Fibroblast of lung (primary cell): ENCODE measurements at regions not wholly inside any gene's neighbourhood (a gene's known extent, or its start where the extent isn't known, plus 50 kb on each side); places are given as distances from the start of the nearest gene placed in this dataset.

Source experiments
- DNase-seq, 2 donors: peaks; one replicate each; pipeline versions ENCODE4 v3.0.0 to v3.0.0-alpha.2; 2010; ENCODE audit warnings: low read depth in 2 of 2
- H2AFZ ChIP-seq: 2 replicates; pipeline ENCODE4 v1.5.1; 2012; ENCODE audit warnings: low read length, control low read depth, inconsistent platforms
- H3K27ac ChIP-seq: 2 replicates; pipeline ENCODE4 v1.5.1; 2011; ENCODE audit warnings: low read length, control low read depth; ENCODE audit not compliant: insufficient read depth
- H3K27me3 ChIP-seq: 2 replicates; pipeline ENCODE4 v1.5.1; 2011; ENCODE audit warnings: mild to moderate bottlenecking, low read length; ENCODE audit not compliant: control insufficient read depth, insufficient read depth
- H3K36me3 ChIP-seq: 2 replicates; pipeline ENCODE4 v1.5.1; 2011; ENCODE audit warnings: low read length; ENCODE audit not compliant: control insufficient read depth, insufficient read depth
- H3K4me1 ChIP-seq: 2 replicates; pipeline ENCODE4 v1.5.1; 2011; ENCODE audit warnings: low read length; ENCODE audit not compliant: control insufficient read depth, insufficient read depth; ENCODE audit errors: extremely low read depth
- H3K4me2 ChIP-seq: 2 replicates; pipeline ENCODE4 v1.5.1; 2011; ENCODE audit warnings: low read length, control low read depth; ENCODE audit not compliant: insufficient read depth; ENCODE audit errors: extremely low read depth
- H3K4me3 ChIP-seq, 4 experiments: fragments of 200-600 bp in 1 of 4; sonication (generic) in 1 of 4; replicated peaks in 1 of 4; 2 replicates each; pipeline ENCODE4 v1.5.1; 2011 to 2016; ENCODE audit warnings: low read length in 4 of 4, low read depth in 3 of 4, mild to moderate bottlenecking in 3 of 4, control low read depth in 2 of 4, inconsistent platforms in 1 of 4, mixed read lengths in 1 of 4; ENCODE audit not compliant: insufficient read depth in 1 of 4; ENCODE audit errors: control extremely low read depth in 1 of 4
- H3K79me2 ChIP-seq: 2 replicates; pipeline ENCODE4 v1.5.1; 2012; ENCODE audit warnings: mild to moderate bottlenecking, low read length, inconsistent platforms; ENCODE audit not compliant: control insufficient read depth, insufficient read depth
- H3K9ac ChIP-seq: 2 replicates; pipeline ENCODE4 v1.5.1; 2011; ENCODE audit warnings: mild to moderate bottlenecking, low read length, control low read depth; ENCODE audit not compliant: insufficient read depth
- H3K9me3 ChIP-seq: 2 replicates; pipeline ENCODE4 v1.5.1; 2012; ENCODE audit warnings: low read depth, low read length; ENCODE audit not compliant: control insufficient read depth, insufficient read depth
- H4K20me1 ChIP-seq: 2 replicates; pipeline ENCODE4 v1.5.1; 2011; ENCODE audit warnings: low read length; ENCODE audit not compliant: control insufficient read depth, insufficient read depth; ENCODE audit errors: extremely low read depth
- CTCF ChIP-seq, 2 donors: IDR thresholded peaks in 1 of 2; conservative IDR thresholded peaks in 1 of 2; 1 replicate in 1 of 2; 2 replicates in 1 of 2; pipeline ENCODE4 v1.5.1; 2011 to 2012; ENCODE audit warnings: low read length in 2 of 2, control low read depth in 1 of 2, inconsistent platforms in 1 of 2, low read depth in 1 of 2, mild to moderate bottlenecking in 1 of 2
- EZH2 ChIP-seq: IDR thresholded peaks from 2 replicates; pipeline ENCODE4 v1.5.1; 2012; ENCODE audit warnings: low read length, control low read depth, mild to moderate bottlenecking; ENCODE audit errors: missing control alignments

DNA sequence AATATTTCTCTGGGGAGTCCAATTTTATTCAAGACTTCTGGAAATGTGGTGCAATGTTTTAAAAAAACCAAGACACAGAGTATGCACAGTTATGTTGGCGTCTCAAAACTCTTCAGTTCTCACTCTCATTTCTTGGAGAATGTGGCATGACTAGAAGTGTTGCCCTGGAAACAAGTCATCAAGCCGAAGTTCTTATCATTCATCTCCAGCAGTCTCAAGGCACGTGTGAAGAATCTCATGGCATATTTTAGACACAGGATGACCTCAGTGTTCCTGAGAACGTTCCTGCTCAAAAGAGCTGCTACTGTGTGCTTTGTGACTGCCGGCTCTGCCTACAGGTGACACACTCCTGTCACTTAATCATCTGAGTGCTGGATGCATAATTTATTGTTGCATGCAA, 147.4 kb upstream of the IRX4 start:
- Histone ChIP-seq H3K4me1 (no peaks in the 10 kb centered on the region), H2AFZ (no peak overlapping the region), H3K4me2 (no peak overlapping the region), H3K27me3 (no peaks in the 10 kb centered on the region), H3K36me3 (no peaks in the 10 kb centered on the region), H3K27ac (no peak overlapping the region), H3K9me3 (no peaks in the 10 kb centered on the region), H3K79me2 (no peaks in the 10 kb centered on the region), H4K20me1 (no peaks in the 10 kb centered on the region), H3K4me3 (no peak overlapping the region), H3K9ac (no peak overlapping the region)
- TF ChIP-seq CTCF (conservative IDR thresholded peaks at IDR 0.05 in 1 of 2, IDR thresholded peaks at IDR 0.05 in 1 of 2; ENCODE audit: low read depth in 1 of 2, low read length in 2 of 2), result no peak
- no peak for TF ChIP-seq EZH2
- DNase-seq, result peak in 1 of 2 donors; percentile 23

DNA sequence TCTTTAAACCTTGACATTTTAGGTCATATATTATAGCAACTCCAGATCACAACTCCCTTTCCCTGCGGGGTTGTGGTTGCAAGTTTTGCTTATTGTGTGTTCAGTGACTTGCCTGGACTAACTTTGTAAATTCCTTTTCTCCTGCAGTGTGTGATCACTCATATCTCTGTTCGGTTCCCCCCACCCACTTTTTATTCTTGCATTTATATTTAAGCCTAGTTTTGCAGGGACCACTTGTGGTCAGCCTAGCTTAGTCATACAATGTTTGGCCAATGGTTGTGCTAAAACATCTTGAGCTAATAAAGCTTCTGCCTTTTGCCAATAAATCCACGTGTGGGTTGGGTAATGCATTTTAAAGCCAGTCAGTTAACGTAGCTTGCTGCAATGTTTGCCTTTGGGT, 146.5 kb upstream of the IRX4 start:
- no peak for TF ChIP-seq EZH2
- TF ChIP-seq CTCF (conservative IDR thresholded peaks at IDR 0.05 in 1 of 2, IDR thresholded peaks at IDR 0.05 in 1 of 2; ENCODE audit: low read depth in 1 of 2, low read length in 2 of 2), result no peak
- peak in 1 of 2 donors; percentile 91 for DNase-seq

GRCh38 chr5:2027790-2028189, 145.1 kb upstream of the IRX4 start:
- Histone ChIP-seq H3K9ac (no peak overlapping the region), H3K9me3 (no peaks in the 10 kb centered on the region), H4K20me1 (no peaks in the 10 kb centered on the region), H3K4me1 (no peaks in the 10 kb centered on the region), H3K27me3 (no peaks in the 10 kb centered on the region), H3K27ac (no peak overlapping the region), H2AFZ (no peak overlapping the region), H3K36me3 (no peaks in the 10 kb centered on the region), H3K79me2 (no peaks in the 10 kb centered on the region), H3K4me2 (no peak overlapping the region), H3K4me3 (no peak overlapping the region)
- no peak for DNase-seq
- TF ChIP-seq CTCF (conservative IDR thresholded peaks at IDR 0.05 in 1 of 2, IDR thresholded peaks at IDR 0.05 in 1 of 2; ENCODE audit: low read depth in 1 of 2, low read length in 2 of 2) (no peak), EZH2 (no peak)

More for the DNA sequence above, 146.5 kb upstream of the IRX4 start:
- no peak overlapping the region for H3K4me2 ChIP-seq
- H3K4me3 ChIP-seq, result no peak overlapping the region
- H3K9ac ChIP-seq, result no peak overlapping the region
- H3K9me3 ChIP-seq, result no peaks in the 10 kb centered on the region
- H2AFZ ChIP-seq, result no peak overlapping the region
- no peaks in the 10 kb centered on the region for H4K20me1 ChIP-seq
- H3K4me1 ChIP-seq, result no peaks in the 10 kb centered on the region
- no peak overlapping the region for H3K27ac ChIP-seq
- no peaks in the 10 kb centered on the region for H3K36me3 ChIP-seq
- H3K79me2 ChIP-seq, result no peaks in the 10 kb centered on the region
- H3K27me3 ChIP-seq, result no peaks in the 10 kb centered on the region
